NCI-H82 (cell line): ENCODE measurements at regions not wholly inside any gene's neighbourhood (a gene's known extent, or its start where the extent isn't known, plus 50 kb on each side); places are given as distances from the start of the nearest gene placed in this dataset.
"Not testable (repeated sequence)": the region's sequence is repeated elsewhere in the genome, so short reads cannot be mapped to it uniquely, and the experiment has no call there.

Experiments used
- DNase-seq: peaks from one replicate; lab custom pipeline; 2025; lab: John Stamatoyannopoulos, UW

DNA sequence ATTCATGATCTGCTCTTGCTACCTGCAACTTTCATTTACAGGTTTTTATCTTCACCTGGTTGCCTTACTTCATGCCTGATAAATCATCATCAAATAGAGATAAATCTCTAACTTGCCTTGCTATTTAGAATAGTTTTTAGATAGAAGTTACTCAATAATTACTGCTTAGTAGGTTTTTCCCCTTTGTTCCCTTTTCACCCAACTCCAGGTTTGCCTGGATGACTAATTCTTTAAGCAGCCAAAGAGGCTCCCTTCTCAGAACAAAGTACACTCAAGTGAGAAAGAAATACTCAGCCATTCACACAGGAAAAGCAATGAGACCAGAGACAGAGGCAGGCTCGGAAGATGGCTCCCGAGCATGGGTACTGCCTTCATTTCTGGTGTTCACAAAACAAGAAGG, 268.1 kb upstream of the CRBN start:
- no peak for DNase-seq

- DNase-seq: no peak
These were observed 266.8 kb upstream of the CRBN start for GRCh38 chr3:3446251-3446650.

GRCh38 chr3:3443482-3443881, 264.0 kb upstream of the CRBN start:
- DNase-seq: no peak

GRCh38 chr3:3433711-3434110, 254.2 kb upstream of the CRBN start:
- DNase-seq: no peak

DNA sequence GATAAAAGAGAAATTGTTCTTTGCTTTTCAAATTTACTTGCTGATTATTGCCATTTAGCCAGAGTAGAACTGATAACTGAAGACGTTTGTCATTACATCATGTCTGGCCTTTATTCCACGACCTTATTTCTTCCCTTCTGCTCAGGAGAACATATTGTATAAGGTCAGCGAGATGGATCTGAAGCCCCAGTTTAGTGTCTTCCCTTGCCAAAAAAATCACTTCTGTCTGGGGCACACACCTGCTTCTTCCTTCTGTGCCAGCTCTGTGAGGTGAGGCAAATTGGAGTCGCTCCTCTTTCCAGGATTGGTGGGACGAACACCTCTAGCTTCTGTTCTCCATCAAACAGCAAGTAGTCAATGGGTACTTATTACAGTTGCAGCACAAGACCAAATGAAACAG, 250.3 kb upstream of the CRBN start:
- no peak for DNase-seq

DNA sequence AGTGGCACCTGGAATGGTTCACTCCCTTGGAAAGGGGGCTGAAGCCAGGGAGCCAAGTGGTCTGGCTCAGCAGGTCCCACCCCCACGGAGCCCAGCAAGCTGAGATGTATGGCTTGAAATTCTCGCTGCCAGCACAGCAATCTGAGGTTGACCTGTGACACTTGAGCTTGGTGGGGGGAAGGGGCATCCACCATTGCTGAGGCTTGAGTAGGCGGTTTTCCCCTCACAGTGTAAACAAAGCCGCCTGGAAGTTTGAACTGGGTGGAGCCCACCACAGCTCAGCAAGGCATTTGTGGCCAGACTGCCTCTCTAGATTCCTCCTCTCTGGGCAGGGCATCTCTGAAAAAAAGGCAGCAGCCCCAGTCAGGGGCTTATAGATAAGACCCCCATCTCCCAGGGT, 228.2 kb upstream of the CRBN start:
- not testable (repeated sequence) for DNase-seq

DNA sequence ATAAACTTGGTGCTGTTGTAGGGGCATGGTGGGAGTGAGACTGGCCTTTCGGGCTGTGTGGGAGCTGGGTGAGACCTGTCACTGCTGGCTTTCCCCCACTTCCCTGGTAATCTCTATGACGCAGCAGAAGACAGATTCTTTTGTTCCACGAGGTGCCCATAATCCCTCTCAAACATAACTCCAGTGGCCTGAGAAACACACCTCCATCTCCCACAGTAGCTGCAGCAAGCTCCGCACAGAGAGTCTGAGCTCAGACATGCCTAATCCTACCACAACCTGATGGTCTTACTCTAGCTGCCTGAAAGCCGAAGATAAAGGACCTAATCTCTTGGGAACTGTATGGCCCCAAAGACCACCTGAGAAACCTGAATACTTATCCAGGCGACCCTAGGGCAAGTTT, 225.6 kb upstream of the CRBN start:
- DNase-seq: no peak

DNA sequence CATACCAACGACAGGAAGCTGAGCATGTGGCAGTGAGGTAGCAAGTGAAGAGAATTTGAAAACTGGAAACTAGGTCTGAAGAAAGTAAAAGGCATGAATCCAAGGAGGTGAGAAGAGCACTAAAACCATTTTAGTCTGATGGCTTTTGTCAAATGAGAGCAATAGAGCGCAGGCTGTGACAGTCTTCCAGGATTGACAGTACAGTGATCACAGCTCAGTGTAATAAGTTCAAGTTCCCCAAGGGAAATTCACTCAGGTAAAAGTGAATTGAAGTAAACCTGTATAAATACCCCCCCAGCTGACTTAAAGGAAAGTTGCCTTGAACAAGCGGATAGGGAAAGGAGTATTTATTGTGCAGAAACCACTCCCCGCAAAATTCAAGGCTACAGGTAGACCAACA, 224.2 kb upstream of the CRBN start:
- DNase-seq: no peak

GRCh38 chr3:3392946-3393345, 213.5 kb upstream of the CRBN start:
- no peak for DNase-seq

GRCh38 chr3:3383461-3383860, 204.0 kb upstream of the CRBN start:
- DNase-seq: no peak

- DNase-seq: no peak
These were observed 192.8 kb upstream of the CRBN start for GRCh38 chr3:3372210-3372777.

GRCh38 chr3:3368306-3368705, 188.8 kb upstream of the CRBN start:
- no peak for DNase-seq

- DNase-seq: no peak
These were observed 186.9 kb upstream of the CRBN start for GRCh38 chr3:3366386-3366785.

GRCh38 chr3:3365716-3366115, 186.2 kb upstream of the CRBN start:
- DNase-seq: no peak

GRCh38 chr3:3356846-3357245, 177.4 kb upstream of the CRBN start:
- no peak for DNase-seq

GRCh38 chr3:3355442-3355841, 176.0 kb upstream of the CRBN start:
- no peak for DNase-seq

DNA sequence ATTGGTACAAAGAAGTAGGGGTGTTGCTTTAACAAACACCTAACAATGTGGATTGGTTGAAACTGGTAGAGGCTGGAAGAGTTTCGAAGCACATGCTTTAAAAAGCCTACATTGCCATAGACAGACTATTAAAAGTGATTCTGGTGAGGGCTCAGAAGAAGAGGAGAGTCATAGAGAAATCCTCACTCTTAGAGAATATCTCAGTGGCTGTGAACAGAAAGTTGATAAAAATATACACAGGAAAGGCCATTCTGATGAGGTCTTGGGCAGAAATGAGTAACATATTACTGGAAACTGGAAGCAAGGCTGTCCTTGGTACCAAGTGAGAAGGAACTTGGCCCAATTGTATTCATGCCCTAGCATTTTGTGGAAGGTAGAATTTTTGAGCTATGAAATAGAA, 173.7 kb upstream of the CRBN start:
- no peak for DNase-seq

- no peak for DNase-seq
These were observed 171.7 kb upstream of the CRBN start for GRCh38 chr3:3351226-3351625.

- not testable (repeated sequence) for DNase-seq
These were observed 167.6 kb upstream of the CRBN start for GRCh38 chr3:3347056-3347455.

DNA sequence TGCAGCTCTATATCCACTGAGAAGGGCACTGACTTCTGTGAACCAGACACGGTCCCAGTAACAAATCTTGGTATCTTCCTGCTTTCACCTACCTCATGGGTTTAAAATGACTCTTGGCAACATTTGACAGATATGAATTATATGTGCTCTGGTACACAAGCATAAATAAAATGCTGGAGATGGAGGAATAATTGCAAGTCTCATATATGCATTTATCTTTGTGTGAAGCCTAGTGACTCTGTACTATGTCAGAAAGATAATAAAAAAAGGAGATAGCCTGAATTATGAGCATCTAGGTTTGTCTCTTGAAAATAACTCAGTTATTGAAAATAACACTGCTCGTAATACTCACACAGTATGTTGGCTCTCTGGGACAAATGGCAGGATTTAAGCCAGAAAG, 167.1 kb upstream of the CRBN start:
- DNase-seq: no peak

DNA sequence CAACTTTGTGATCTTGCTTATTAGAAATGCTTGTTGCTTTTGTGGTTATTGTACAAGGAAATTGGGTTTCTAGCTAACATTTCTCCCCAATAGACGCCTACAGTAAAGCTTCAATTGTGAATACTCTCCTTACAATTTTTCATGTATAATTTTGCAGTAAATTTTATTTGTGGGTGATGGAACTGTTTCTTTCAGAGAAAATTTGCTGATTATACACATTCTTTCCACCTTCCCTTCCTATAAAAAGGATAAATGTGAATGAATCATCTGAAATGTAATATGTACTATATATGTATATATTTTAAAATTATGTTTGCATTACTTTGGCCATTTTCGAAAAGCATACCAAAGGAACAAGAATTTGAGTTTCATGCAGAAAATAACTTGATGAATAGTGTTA, 162.7 kb upstream of the CRBN start:
- DNase-seq: no peak

DNA sequence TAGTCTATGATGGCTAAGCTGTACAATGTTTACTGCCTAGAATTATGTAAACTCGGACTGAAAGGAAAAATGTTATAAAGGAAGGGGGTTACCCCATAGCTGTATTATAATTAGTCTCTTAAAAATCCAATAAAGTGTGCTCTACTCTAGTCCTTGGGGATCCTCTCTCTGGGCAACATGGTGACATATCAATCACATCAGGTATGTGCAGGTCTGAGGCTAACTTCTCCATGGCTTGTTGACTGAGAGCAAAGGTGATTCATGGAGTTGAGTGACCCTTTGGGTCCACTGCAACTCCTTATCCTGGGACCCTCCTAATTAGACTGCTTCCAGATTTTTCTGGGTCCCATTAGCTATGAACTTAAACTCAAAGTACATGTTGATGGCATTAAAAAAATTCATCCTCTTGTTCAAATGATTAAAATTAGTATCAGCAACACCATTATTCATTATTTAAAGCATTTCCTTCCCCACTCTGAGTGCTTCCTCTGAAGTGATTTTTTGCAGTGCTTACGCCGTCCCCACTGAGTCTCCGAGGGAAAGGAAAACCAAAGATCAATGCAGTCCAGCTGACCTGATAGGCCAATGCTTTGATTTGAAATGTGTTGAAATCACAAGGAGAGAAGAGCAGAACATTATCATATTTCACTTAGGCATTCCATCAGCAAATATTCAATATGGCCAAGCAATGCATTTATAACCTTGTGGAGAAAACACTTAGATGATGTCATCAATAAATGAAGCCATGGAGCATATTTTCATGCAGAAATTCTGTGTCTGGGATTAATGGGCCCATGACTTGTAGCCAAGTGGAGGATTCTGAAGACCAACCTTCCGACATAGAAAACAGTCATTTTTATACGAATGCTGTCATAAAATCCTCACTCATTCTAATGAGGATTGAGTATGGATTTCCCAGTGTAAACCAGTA, 161.7 kb upstream of the CRBN start:
- no peak for DNase-seq

DNA sequence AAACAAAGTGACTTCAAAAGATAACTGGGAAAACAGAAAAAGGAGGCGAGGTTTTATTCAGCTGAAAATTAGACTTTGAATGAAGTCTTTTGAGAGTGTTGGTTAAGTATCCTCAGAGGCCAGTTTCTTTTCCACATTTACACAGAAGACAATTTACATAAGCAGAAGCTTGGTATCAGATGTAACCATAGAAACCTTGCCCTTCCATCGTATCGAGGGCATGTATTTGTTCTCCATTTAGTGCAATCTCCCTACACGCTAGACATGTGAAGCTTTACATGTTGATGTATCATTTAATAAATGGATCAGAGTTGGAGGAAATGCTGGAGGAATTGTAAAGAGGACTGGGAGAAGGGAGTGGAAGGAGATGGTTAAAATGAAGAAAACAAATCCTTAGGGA, 161.0 kb upstream of the CRBN start:
- no peak for DNase-seq

- DNase-seq: no peak
These were observed 156.4 kb upstream of the CRBN start for GRCh38 chr3:3335903-3336302.
